ENCODE measurements at regions not wholly inside any gene's neighbourhood (a gene's known extent, or its start where the extent isn't known, plus 50 kb on each side); places are given as distances from the start of the nearest gene placed in this dataset.
A peak's percentile ranks its signal among the peaks of the same experiment; 100 is the strongest.

- DNase-seq: no peak
Observed at GRCh38 chr21:36532769-36533467, 53.0 kb upstream of the CLDN14 start.

- DNase-seq: no peak
Observed at GRCh38 chr21:36533468-36533848, 53.5 kb upstream of the CLDN14 start.

GRCh38 chr21:36534656-36535055 is 54.7 kb upstream of the CLDN14 start:
- DNase-seq: peak in 2 of 4 experiments; percentile 10 to 16

- no peak for DNase-seq
Observed at GRCh38 chr21:36535618-36536241, 55.8 kb upstream of the CLDN14 start.

GRCh38 chr21:36538761-36539160 is 58.8 kb upstream of the CLDN14 start:
- DNase-seq: no peak

- no peak for DNase-seq
Observed at GRCh38 chr21:36539434-36540150, 59.7 kb upstream of the CLDN14 start.

- no peak for DNase-seq
Observed at GRCh38 chr21:36540700-36541099, 60.8 kb upstream of the CLDN14 start.

- DNase-seq: no peak
Observed at GRCh38 chr21:36541721-36542139, 61.8 kb upstream of the CLDN14 start.

- no peak for DNase-seq
Observed at GRCh38 chr21:36542312-36543101, 62.6 kb upstream of the CLDN14 start.

- no peak for DNase-seq
Observed at GRCh38 chr21:36543924-36544323, 64.0 kb upstream of the CLDN14 start.

- DNase-seq: no peak
Observed at GRCh38 chr21:36544545-36544944, 64.6 kb upstream of the CLDN14 start.

- no peak for DNase-seq
Observed at GRCh38 chr21:36545776-36546511, 66.0 kb upstream of the CLDN14 start.

GRCh38 chr21:36547464-36547863 is 67.5 kb upstream of the CLDN14 start:
- no peak for DNase-seq

GRCh38 chr21:36548866-36549265 is 68.9 kb upstream of the CLDN14 start:
- DNase-seq: no peak

GRCh38 chr21:36549470-36549869 is 69.5 kb upstream of the CLDN14 start:
- DNase-seq: no peak

- DNase-seq: peak; percentile 13 to 38 (median 28)
Observed at GRCh38 chr21:36550761-36551160, 70.8 kb upstream of the CLDN14 start.

GRCh38 chr21:36551321-36551720 is 71.4 kb upstream of the CLDN14 start:
- DNase-seq: no peak

GRCh38 chr21:36551731-36552433 is 72.0 kb upstream of the CLDN14 start:
- DNase-seq: peak; percentile 62 to 82 (median 74)

- DNase-seq: no peak
Observed at GRCh38 chr21:36552434-36552785, 72.5 kb upstream of the CLDN14 start.

- DNase-seq: no peak
Observed at GRCh38 chr21:36553406-36553805, 73.5 kb upstream of the CLDN14 start.

- no peak for DNase-seq
Observed at GRCh38 chr21:36554411-36555157, 74.7 kb upstream of the CLDN14 start.

Data from suppressor macrophage (primary cell).